Activated CD4-positive, alpha-beta T cell treated with anti-CD3 and anti-CD28 coated beads, Interleukin-2, Interleukin-6, amounts not matched to agents 100 ng/mL and 50 ng/mL, durations not matched to agents 16 hours and 8 hours (primary cell): ENCODE measurements at regions not wholly inside any gene's neighbourhood (a gene's known extent, or its start where the extent isn't known, plus 50 kb on each side); places are given as distances from the start of the nearest gene placed in this dataset.

Experiments
- DNase-seq: peaks from one replicate; pipeline ENCODE4 v3.0.0-alpha.2; 2020

DNA sequence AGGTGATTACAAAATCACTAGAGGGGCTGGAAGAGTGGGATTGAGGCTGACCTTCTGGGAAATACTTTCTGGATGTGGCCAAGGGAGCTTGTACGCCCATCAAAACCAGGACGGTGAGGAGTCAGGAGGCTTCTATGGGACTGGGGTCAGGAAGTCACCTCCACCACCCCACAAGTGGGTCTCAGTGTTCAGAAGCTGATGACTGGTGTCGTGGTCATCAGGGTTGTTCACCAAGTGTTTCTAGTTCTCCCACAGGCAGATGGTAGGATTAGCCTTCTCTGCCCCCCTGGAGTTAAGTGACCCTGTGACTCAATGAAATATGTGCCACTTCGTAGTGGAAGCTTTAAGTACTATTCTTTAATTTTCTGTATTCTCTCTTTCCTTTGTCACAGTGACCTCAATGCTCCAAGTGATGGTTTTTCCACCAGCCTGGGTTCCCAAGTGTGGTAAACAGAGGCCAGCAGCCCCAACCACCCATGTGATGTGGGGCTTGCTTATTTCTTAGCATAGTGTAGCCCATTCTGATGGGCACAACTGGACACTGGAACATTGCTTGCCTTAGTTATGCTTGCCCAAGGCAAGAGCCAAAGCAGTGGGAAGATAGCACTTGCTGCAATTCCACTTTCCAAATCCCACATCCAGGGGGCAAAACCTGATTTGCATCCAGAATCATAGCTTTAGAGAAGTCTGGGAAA lies 258.8 kb downstream of the CYP26B1 start:
- no peak for DNase-seq

GRCh38 chr2:71887196-71887595 lies 260.5 kb downstream of the CYP26B1 start:
- no peak for DNase-seq

GRCh38 chr2:71886241-71886640 lies 261.4 kb downstream of the CYP26B1 start:
- no peak for DNase-seq

GRCh38 chr2:71884303-71885042 lies 263.2 kb downstream of the CYP26B1 start:
- no peak for DNase-seq

- no peak for DNase-seq
Measured at GRCh38 chr2:71882949-71883472, 264.7 kb downstream of the CYP26B1 start.

DNA sequence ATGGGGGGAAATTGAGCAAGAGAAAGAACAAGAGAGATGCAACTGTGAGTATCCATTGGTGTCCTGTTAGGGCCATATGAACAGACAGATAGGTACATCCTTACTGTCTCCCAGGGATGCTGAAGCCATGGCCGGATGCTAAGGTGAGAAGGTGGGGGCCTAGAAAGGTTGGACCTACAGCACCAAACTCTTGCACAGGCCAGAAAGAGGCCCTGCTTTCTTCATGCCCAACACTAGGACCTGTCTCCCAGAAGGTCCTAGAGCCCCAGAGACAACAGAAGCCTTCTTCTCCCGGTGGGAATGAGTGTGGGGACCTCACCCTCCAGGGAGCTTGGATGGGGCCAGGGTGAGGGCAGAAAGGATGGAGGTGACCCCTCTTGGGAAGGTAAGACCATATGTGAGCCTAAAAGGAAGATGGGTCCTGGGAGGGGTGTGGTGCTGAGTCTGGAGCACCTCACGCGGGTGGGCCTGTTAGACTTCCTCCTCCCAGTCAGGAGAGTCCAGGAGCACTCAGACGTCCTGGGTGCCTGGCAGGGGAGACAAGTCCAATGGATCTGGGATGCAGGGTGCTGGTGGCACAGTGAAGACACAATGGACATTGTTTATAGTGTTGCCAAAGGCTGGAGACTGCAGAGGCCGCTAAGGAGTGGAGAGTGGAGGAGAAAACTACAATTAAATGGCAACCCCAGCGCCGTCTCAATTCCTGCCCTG lies 265.3 kb downstream of the CYP26B1 start:
- no peak for DNase-seq

GRCh38 chr2:71880846-71881610 lies 266.6 kb downstream of the CYP26B1 start:
- no peak for DNase-seq

GRCh38 chr2:71880287-71880686 lies 267.4 kb downstream of the CYP26B1 start:
- no peak for DNase-seq

DNA sequence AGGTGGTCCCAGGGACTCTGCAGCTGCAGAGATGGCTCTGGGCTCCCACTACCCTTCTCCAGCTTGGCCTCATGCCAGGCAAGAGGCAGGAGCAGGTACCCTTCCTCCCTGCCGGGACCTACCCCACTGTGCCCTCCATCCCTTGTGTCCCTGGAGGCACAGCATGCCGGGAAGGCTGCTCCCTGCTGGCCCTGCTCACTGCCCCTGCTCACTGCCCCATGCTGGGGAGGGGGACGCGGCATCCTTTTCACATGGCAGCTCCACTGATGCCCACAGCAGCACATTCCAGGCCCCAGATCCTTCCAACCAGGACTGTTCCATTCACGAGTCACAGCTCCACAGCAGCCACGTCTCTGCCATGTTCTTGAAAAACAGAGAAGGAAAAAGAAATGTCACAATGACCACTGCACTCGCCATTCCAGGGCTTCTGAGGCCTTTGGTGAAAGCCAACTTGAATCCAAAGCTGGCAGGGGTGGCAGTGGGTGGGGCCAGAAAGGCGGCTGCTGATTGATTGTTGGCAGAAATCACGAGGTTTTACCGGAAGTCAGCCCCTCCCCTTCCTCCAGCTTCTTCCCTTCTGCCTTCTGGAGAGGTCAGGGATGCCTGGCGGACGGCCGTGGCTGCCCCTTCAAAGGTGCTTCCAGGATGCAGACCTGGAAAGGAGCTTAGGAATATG lies 268.0 kb downstream of the CYP26B1 start:
- DNase-seq = no peak

DNA sequence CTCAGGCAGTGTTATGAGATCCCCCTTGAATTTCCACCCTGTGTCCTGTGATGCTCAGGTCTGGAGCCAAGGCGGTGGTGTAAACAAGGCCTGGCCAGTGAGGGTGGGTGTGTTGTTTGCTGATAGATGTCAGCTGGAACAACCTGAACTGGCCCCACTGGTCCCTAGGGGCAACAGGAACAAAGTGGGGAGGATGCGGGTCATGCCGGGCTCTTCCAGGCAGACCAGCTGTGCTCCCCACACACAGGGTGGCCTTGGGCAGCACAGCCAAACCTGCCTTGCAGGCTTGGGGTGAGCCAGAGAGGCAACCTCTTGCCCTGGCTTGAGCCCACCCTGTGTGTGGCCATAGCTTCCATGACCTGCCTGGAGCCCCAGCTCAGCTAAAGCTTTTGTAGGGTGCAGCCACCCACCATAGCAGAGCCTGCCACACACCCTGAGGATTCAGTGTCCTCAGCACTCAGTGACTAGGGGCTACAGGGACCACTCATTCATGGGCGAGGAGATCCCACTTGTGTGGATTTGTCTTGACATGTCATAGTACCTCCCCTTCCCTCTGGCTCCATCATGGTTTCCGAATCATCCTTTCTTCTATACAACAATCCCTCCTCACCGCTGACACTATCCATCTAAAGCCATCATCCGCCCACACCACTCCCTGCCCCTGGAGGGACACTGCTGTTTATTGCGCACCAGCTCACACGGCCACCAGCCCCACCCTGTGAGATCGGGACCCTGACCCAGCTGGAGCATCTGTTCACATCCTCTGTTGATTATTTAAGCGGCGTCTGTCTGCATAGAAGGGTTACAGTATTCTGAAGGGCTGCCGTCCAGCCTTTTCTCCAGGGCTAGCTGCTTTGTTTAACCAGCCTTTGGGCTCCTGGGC lies 268.8 kb downstream of the CYP26B1 start:
- no peak for DNase-seq

- DNase-seq = no peak
Measured at GRCh38 chr2:71877636-71878035, 270.0 kb downstream of the CYP26B1 start.

GRCh38 chr2:71876542-71877451 lies 270.9 kb downstream of the CYP26B1 start:
- DNase-seq = no peak

DNA sequence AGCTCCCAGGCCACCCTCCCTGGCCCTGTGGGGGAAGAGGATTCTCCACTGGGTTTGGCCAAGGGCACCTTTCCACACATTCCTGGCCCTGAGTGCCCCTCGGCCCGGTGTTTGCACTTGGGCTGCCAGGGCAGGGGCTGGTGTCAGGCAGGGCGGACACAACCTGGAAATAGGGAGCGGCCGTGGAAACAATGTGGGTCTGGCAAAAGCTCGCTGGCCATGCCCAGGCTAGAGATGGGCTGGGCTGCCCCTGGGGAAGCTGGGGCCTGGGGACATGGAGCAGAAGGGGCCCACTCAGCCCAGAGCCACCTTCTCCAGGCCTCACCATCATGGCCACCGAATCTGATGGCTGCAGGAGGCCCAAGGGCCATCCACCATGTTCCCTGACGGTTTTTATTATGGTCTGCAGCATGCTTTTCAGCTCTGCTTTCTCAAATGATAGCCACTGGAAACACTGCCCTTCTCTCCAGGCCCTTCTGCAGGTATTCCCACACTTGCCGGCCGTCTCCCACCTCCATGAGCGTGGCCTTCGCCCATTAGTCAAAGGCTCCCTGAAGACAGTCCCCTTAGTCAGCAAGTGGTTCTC lies 275.1 kb downstream of the CYP26B1 start:
- no peak for DNase-seq

- no peak for DNase-seq
Measured at GRCh38 chr2:71865391-71865965, 282.2 kb downstream of the CYP26B1 start.

DNA sequence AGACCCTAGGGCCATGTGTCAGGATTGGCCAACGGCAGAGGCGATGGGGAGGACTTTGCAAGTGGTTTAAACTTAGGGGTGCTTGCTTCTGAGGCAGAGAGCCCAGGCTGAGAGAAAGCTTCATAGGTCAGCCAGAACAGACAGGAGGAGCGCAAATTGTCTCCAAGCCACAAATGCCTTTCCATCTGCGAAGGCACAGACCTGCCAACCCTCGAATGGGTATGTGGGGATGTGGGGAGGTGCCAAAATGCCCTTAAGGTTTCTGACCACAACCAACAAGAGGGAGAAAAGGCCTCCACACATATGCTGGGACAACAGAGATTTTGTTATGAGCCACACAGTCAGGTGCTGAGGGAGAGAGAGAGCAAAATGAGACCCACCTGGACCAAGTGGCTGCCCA lies 283.6 kb downstream of the CYP26B1 start:
- no peak for DNase-seq

DNA sequence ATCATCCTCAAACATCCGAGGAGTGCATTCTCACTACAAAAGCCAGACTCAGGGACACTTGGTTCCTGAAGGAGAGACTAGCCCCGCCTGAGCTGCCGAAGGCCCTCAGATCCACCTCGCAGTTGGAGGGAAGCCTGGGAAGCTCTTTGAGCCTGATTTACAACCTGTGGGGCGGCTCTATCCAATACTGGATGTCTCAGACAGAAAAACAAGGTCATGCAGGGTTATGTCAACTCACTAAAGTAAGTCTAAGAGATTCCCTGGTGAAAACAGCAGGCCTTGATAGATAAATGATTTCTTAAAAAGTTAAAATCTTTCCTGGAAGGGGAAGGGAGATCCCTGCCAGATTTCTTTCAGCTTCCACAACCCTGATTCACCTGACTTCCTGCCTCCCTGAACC lies 284.3 kb downstream of the CYP26B1 start:
- no peak for DNase-seq

- DNase-seq = no peak
Measured at GRCh38 chr2:71862921-71863320, 284.7 kb downstream of the CYP26B1 start.

DNA sequence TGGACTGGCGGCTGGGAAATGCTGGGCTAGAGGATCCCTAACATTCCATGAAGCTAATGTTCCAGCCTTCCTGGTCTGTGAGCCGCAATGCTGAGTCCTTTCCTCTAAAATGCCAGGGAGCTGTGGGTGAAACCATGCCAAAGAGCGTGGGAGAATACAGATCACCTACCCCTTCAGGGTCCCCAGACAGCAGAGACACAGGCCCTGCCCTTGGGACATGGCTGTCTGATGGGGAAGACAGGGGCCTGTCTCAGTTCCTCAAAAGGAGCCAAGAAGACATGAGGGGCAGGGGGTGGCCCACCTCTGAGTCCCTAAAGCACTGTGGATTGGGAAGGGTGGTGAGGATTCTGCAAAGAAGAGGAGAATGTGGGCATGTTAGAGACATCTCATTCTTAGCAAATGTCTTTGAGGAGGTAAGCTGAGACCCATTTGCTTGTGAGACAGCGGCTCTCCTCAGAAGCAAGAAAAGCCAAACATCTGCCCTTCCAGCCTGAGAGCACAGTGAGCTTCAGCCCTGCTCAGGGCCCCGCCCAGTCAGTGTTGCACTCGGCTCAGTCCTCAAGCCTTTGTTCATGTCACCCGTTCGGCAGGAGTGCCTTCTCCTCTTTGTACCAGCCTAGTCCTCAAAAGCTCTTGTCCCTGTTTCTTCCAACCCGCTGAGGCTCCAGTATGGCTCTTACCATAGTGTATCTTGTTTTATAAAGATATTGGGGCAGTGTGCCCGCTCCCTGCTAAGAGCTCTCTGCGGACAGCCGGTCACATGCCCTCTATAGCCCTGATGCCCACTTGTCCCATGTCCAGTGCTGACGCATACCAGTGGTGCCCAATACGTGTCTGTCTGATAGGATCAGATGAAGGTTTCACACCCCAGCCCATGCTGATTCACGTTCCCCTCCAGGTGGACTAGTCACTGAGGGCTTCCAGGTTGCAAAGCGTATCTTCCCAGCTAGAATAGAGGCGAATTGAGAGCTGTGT lies 286.2 kb downstream of the CYP26B1 start:
- no peak for DNase-seq
